Left ventricle myocardium superior (tissue), 1 donor: ENCODE measurements at regions not wholly inside any gene's neighbourhood (a gene's known extent, or its start where the extent isn't known, plus 50 kb on each side); places are given as distances from the start of the nearest gene placed in this dataset.
"Not testable (repeated sequence)": the region's sequence is repeated elsewhere in the genome, so short reads cannot be mapped to it uniquely, and the experiment has no call there.

Experiments
- ATAC-seq: fragments of 200-7000 bp; cut with Tn5 transposase; one replicate; pipeline ENCODE4 v1.9.1; 2020; ENCODE audit warnings: mild to moderate bottlenecking, moderate library complexity
- DNase-seq: peaks from one replicate; pipeline ENCODE4 v3.0.0-alpha.2; 2020
- intact Hi-C: fragments of 100-400 bp; cut with micrococcal nuclease; formaldehyde crosslinking; loops from one replicate; pipeline ENCODE4 v1.11.0; 2022
- donor health status: DM: no; HTN: yes; CAD: no; lungs with severe emphysema.

- ATAC-seq = no peak
- DNase-seq = no peak
- intact Hi-C loops = no loop called here
These were observed 168.1 kb upstream of the IRS2 start for GRCh38 chr13:109954441-109954840.

DNA sequence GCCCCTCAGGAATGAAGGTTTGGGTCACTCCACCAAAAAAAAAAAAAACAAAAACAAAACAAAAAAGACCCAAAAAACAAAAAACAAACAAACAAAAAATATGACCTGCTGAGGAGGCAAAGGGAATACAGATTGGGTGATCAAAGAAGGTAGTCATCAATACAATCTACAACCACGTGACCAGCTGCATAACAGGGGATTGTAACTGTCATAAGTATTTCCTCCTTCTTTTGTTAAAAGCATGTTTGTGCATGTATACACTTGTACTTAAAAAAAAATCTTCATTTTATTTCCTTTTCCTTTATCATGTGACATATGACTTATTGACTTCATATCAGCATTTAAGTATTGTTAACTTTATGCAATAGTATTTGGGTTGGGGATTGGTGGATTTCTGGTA is 165.1 kb upstream of the IRS2 start:
- ATAC-seq = no peak
- DNase-seq = no peak
- intact Hi-C loops = no loop called here

GRCh38 chr13:109949397-109949796 is 163.0 kb upstream of the IRS2 start:
- no peak for DNase-seq
- intact Hi-C loops = no loop called here
- ATAC-seq = no peak

DNA sequence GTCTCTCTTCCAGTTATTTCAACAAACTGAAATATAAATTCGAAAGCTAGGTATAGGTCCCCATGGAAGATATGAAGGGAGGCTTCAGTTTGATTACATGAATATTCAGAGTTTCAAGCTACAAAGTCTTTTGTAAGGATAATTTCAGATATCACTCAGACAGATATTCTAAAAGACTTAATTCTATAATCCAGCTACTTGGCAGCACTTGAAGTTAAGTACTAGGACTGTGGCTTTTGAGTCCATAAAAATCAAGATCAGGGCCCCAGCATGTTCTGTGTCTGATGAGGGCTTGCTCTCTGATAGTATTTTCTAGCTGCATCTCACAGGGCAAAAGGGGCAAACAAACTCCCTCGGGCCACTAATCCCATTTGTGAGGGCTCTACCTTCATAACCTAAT is 160.6 kb upstream of the IRS2 start:
- intact Hi-C loops = no loop called here
- ATAC-seq = no peak
- DNase-seq = no peak

- intact Hi-C loops = no loop called here
- ATAC-seq = no peak
- no peak for DNase-seq
These were observed 159.0 kb upstream of the IRS2 start for GRCh38 chr13:109945206-109945960.

DNA sequence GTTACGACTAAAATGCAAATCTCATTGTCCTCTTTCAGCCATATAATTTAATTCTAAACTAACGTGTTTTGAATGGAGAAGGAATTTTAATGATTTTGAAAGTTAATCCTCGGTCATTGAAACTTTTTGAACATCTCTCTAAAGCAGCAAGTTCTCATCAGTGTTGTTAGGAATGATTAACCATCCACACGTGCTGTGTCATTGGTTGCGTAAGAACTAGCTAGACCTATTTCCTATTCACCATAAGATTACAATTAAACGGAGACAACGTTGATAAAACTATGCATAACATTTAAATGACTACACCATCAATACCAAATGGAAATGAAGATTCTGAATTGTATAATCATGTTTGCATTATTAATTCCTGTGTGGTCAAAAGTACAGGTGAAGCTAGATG is 155.6 kb upstream of the IRS2 start:
- ATAC-seq (no peak), DNase-seq (no peak)
- intact Hi-C loops = no loop called here

GRCh38 chr13:109941221-109941620 is 154.8 kb upstream of the IRS2 start:
- no peak for DNase-seq
- intact Hi-C loops = no loop called here
- ATAC-seq = no peak

GRCh38 chr13:109940637-109941036 is 154.3 kb upstream of the IRS2 start:
- intact Hi-C loops = no loop called here
- ATAC-seq (no peak), DNase-seq (no peak)

DNA sequence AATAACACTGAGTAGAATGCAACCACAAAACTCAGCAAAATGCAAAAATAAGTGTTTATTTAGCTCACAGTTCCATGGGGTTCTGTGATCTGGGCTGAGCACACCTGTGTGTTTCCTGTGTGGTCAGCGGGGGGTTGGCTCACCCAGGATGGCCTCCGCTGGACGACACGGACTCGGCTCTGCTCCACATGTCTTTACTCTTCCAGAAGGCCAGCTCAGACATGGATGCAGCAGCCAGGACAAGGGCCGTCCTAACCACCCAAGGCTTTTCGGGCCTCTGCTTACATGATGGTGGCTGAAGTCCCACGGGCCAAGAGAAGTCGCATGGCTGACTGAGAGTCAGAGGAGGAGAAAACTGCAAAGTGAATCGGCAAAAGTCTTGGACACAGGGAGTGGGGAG is 153.5 kb upstream of the IRS2 start:
- no peak for DNase-seq
- intact Hi-C loops = no loop called here
- ATAC-seq = no peak

- intact Hi-C loops = no loop called here
- no peak for ATAC-seq
- no peak for DNase-seq
These were observed 152.8 kb upstream of the IRS2 start for GRCh38 chr13:109939180-109939579.

DNA sequence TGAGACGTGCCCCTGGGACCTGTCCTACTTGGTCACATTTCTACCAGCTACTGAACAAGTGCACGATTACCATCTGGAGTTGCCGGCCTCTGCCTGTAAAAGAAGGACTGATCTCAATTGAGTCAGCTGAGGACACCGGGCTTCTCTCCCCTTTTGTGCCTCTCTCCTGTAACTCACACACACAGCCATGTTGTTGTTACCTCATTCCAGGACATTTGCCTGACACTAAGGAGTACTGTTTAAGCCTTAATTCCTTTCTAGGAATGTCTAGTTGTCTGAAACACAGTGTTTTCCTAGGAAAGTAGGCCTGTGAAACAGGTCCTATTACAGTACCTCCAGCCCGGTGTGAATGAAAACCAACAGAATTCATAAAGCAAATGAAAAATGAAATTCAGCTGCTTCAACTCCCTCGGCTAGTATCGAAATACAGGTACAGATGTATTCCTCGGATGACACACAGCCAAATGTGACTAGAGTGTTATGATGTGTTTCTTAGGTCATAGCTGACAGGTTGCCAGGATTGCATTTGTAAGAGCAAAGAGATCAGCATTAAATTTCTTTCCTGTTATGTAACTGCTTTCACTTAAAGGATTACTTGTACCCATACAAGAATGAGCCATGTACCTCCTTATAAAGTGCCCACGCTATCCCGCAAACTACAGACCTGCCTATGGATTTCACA is 152.0 kb upstream of the IRS2 start:
- DNase-seq = no peak
- ATAC-seq = peak; percentile 63
- intact Hi-C loops = no loop called here

GRCh38 chr13:109934520-109934919 is 148.1 kb upstream of the IRS2 start:
- ATAC-seq, intact Hi-C loops, DNase-seq: not testable (repeated sequence)

DNA sequence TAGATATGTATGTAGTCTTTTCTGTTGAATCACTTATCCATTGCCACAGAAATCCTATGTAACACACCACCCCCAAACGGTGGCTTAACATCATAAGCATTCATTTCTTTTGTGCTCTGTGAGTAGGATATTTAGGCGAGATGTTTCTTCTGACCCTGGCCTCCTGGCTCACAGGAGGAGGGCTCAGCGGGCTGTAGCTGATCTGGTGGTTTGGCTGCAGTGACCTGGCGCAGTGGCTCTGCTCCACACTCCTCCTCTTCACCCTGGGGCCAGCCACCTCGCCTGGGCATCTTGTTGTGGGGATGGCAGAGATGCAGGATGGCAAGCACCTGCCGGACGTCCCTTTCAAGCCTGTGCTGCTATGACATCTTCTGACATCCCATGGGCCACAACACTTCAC is 147.1 kb upstream of the IRS2 start:
- intact Hi-C loops = no loop called here
- DNase-seq (no peak), ATAC-seq (no peak)

GRCh38 chr13:109924376-109924775 is 138.0 kb upstream of the IRS2 start:
- no peak for ATAC-seq
- no peak for DNase-seq
- intact Hi-C loops = no loop called here

- DNase-seq = no peak
- ATAC-seq = no peak
- intact Hi-C loops = no loop called here
These were observed 136.1 kb upstream of the IRS2 start for GRCh38 chr13:109922518-109922917.

- no peak for ATAC-seq
- no peak for DNase-seq
- intact Hi-C loops = no loop called here
These were observed 133.5 kb upstream of the IRS2 start for GRCh38 chr13:109919715-109920375.

- DNase-seq (no peak), ATAC-seq (no peak)
These were observed 131.9 kb upstream of the IRS2 start for GRCh38 chr13:109918179-109918711.

DNA sequence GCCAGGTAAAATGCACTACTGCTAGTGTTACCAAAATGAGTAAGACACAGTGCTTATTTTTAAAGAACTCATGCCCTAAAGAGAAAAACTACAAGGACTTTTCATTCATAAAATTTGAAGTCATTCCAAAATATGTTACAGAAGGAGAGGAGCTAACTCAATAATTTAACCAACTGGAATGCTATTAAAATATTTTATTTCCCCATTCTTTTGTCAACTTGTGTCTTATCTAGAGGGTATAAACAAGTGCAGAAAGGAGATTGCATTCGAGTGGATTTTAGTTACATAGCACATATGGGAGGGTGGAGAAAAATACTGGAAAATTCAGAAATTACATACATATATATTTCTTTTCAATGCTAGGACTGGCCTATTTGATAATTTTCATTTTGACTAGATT is 131.0 kb upstream of the IRS2 start:
- no peak for ATAC-seq
- intact Hi-C loops = no loop called here
- no peak for DNase-seq

More at GRCh38 chr13:109918179-109918711, 131.9 kb upstream of the IRS2 start:
- intact Hi-C loops = no loop called here

DNA sequence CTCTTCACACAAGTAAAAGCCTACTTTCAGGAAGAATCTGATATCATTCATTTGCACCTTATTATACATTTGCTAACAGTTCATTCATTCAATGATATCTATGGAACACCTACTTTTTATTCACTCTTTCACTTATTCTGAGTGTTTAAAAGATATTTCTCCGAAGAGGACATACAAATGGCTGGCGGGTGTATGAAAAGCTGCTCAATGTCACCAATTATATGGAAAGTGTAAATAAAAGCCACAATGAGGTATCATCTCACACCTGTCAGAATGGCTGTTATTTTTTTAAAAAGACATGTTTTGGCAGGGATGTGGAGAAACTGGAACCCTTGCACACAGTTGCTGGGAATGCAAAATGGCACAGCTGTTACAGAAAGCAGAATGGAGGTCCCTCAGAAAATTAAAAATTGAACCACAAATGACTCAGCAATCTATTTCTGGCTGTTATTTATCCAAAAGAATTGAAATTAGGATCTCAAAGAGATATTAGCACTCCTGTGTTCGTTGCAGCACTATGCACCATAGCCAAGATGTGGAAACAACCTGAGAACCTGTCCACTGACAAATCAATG is 127.6 kb upstream of the IRS2 start:
- DNase-seq = no peak
- intact Hi-C loops = no loop called here
- ATAC-seq = no peak

DNA sequence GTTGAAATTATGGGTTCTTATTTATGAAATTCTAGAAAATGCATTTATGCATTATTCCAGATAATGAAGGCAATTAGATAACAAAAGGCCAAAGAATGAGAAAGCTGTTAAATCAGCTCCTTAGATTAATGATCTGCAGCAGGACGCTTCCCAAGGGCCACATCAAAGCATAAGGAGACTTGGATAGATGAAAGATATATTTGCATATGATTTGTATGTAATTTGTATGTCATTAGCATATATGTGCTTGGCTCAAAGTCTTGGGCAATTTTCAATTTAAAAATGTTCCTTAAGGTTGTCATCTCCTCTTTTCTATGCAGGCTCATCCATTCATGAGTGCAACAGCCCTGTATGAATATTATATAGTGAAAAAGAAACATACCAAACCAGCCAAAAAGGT is 126.8 kb upstream of the IRS2 start:
- DNase-seq = no peak
- intact Hi-C loops = no loop called here
- ATAC-seq = no peak
